Spleen (tissue), 11 donors: ENCODE measurements at regions not wholly inside any gene's neighbourhood (a gene's known extent, or its start where the extent isn't known, plus 50 kb on each side); places are given as distances from the start of the nearest gene placed in this dataset.

Experiments used
- DNase-seq: peaks from one replicate; pipeline ENCODE4 v3.0.0-alpha.2; 2020
- H3K27ac ChIP-seq, 8 donors: fragments of 200-600 bp; sonication (generic) in 7 of 8; 1 replicate in 4 of 8; 2 replicates in 4 of 8; pipeline versions ENCODE4 v1.5.0 to v1.8.0; 2016 to 2021; ENCODE audit warnings: inconsistent platforms in 4 of 8, mild to moderate bottlenecking in 4 of 8, moderate library complexity in 1 of 8
- H3K27me3 ChIP-seq, 7 donors: fragments of 200-600 bp; sonication (generic) in 6 of 7; replicated peaks in 1 of 7; 1 replicate in 4 of 7; 2 replicates in 3 of 7; pipeline versions ENCODE4 v1.5.0 to v1.8.0; 2016 to 2021; ENCODE audit warnings: inconsistent platforms in 3 of 7, mild to moderate bottlenecking in 1 of 7
- H3K36me3 ChIP-seq, 6 donors: fragments of 200-600 bp; sonication (generic) in 5 of 6; 1 replicate in 4 of 6; 2 replicates in 2 of 6; pipeline versions ENCODE4 v1.5.0 to v1.8.0; 2016 to 2021; ENCODE audit warnings: inconsistent platforms in 2 of 6
- H3K4me1 ChIP-seq, 6 donors: fragments of 200-600 bp; sonication (generic) in 5 of 6; 1 replicate in 3 of 6; 2 replicates in 3 of 6; pipeline versions ENCODE4 v1.5.0 to v1.8.0; 2016 to 2021; ENCODE audit warnings: inconsistent platforms in 3 of 6
- H3K4me3 ChIP-seq, 8 donors: fragments of 200-600 bp; sonication (generic) in 7 of 8; 1 replicate in 4 of 8; 2 replicates in 4 of 8; pipeline versions ENCODE4 v1.5.0 to v1.8.0; 2016 to 2021; ENCODE audit warnings: inconsistent platforms in 4 of 8, mild to moderate bottlenecking in 4 of 8, moderate library complexity in 2 of 8
- H3K9me3 ChIP-seq, 8 donors: fragments of 200-600 bp; sonication (generic) in 7 of 8; 1 replicate in 4 of 8; 2 replicates in 4 of 8; pipeline versions ENCODE4 v1.5.0 to v1.8.0; 2016 to 2021; ENCODE audit warnings: inconsistent platforms in 4 of 8
- POLR2A ChIP-seq, 3 donors: fragments of 450-650 bp; IDR thresholded peaks; one replicate each; pipeline ENCODE4 v1.5.1; 2017; ENCODE audit warnings: antibody characterized with exemption in 3 of 3, mild to moderate bottlenecking in 1 of 3
- POLR2AphosphoS5 ChIP-seq, 3 donors: sonication (generic); formaldehyde crosslinking; IDR thresholded peaks; one replicate each; pipeline ENCODE4 v1.5.1; 2017; ENCODE audit warnings: antibody characterized with exemption in 3 of 3
- WGBS, 5 donors: extraction: QIAGEN DNeasy Blood & Tissue Kit in 3 of 5; methylation state at CpG; one replicate each; pipeline versions ENCODE4 v1.1.5 to v1.1.7; 2013 to 2018; 5-methylcytosine and 5-hydroxymethylcytosine counted together
- intact Hi-C: fragments of 100-400 bp; cut with DNase I; formaldehyde crosslinking; loops from one replicate; pipeline ENCODE4 v1.15.0; 2023; ENCODE audit warnings: low total_unique reads
- TF ChIP-seq, protein P1 (sequence below), 11 experiments: fragments of 200-600 bp in 7 of 11; fragments of 450-650 bp in 4 of 11; sonication (generic) in 4 of 11; IDR thresholded peaks in 8 of 11; conservative IDR thresholded peaks in 3 of 11; 1 replicate in 7 of 11; 2 replicates in 4 of 11; pipeline versions ENCODE4 v1.4.0 to v1.8.0; 2016 to 2021; ENCODE audit warnings: antibody characterized with exemption in 11 of 11, inconsistent platforms in 4 of 11, mild to moderate bottlenecking in 1 of 11
- donor health status: healthy with polysubstance abuse.
- donor health status: DM: no; HTN: no; CAD: no; lungs with moderate emphysema.
- donor health status: DM: no; HTN: no; CAD: no.
- donor health status: Bipolar disorder and iron deficiency.
- donor health status: healthy.
- donor health status: DM: no; HTN: no; CAD: no.
- donor health status: DM: yes; HTN: yes; CAD: no.

DNA sequence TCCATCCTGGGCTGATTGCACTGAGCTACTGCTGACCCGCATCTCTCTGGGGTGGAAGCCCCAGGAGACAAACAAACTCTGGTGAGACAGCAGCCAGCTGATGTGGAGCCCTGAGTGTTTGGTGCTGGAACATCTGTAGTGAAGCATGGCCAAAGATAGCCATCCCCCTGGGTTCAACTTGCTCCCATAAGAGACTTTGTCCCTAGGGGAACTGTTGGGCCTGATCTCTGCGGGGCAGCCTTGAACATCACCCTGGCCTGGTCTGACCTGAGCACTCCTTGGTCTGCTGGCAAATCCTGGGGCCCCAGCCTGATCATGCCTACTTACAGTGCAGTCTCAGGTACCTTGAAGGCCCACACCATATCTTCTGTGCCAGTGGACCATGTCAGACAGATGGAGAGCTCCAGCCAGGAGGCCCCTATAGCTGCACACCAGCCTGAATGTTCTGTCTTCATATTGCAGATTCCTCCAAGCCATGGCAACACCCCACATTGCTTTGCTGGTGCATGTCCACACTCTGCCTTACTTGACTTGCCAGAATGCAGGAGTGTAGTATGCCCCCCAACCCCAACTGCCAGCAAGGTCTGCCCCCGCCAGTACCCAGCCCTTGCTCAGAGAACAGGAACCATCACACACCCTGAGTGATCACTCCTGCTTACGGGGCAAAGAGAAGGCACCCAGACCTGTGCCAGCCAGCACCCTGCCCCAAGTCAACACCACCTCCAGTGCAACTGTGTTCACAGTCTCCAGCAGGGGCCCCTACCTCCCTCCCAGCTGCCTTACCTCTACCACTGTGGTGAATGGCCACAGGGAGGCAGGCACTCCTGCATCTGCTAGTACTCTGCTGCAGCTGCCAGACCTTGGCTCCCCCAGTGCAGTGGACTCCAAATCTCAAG, 690.5 kb upstream of the NR5A2 start:
- no peaks in the 10 kb centered on the region for H3K4me1 ChIP-seq
- no peaks in the 10 kb centered on the region for H3K27me3 ChIP-seq
- no peak overlapping the region for H3K27ac ChIP-seq
- DNase-seq: peak; percentile 62
- H3K4me3 ChIP-seq: no peak overlapping the region
- TF ChIP-seq POLR2A (IDR thresholded peaks at IDR 0.05) (no peak), POLR2AphosphoS5 (IDR thresholded peaks at IDR 0.05) (no peak)
- TF ChIP-seq, protein P1, sequence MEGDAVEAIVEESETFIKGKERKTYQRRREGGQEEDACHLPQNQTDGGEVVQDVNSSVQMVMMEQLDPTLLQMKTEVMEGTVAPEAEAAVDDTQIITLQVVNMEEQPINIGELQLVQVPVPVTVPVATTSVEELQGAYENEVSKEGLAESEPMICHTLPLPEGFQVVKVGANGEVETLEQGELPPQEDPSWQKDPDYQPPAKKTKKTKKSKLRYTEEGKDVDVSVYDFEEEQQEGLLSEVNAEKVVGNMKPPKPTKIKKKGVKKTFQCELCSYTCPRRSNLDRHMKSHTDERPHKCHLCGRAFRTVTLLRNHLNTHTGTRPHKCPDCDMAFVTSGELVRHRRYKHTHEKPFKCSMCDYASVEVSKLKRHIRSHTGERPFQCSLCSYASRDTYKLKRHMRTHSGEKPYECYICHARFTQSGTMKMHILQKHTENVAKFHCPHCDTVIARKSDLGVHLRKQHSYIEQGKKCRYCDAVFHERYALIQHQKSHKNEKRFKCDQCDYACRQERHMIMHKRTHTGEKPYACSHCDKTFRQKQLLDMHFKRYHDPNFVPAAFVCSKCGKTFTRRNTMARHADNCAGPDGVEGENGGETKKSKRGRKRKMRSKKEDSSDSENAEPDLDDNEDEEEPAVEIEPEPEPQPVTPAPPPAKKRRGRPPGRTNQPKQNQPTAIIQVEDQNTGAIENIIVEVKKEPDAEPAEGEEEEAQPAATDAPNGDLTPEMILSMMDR (IDR thresholded peaks at IDR 0.05 in 8 of 11, conservative IDR thresholded peaks at IDR 0.05 in 3 of 11): no peak
- intact Hi-C loops: no loop called here
- 86 to 95% (median 90%) methylated on average over 3 to 4 of the region's 4 CpGs for WGBS, 5 donors
- H3K36me3 ChIP-seq: no peaks in the 10 kb centered on the region
- H3K9me3 ChIP-seq: no peaks in the 10 kb centered on the region

DNA sequence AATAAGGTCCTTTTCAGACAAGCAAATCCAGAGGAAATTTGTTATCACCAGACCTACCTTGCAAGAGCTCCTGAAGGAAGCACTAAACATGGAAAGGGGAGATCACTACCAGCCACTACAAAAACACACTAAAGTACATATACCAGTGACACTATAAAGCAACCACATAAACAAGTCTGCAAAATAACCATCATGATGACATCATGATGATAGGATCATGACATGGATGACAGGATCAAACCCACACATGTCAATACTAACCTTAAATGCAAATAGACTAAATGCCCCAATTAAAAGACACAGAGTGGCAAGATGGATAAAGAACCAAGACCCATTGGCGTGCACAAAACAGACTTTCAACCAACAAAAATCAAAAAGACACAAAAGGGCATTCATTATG, 688.8 kb upstream of the NR5A2 start:
- Histone ChIP-seq H3K4me1 (no peaks in the 10 kb centered on the region), H3K4me3 (no peak overlapping the region), H3K36me3 (no peaks in the 10 kb centered on the region), H3K9me3 (no peaks in the 10 kb centered on the region), H3K27me3 (no peaks in the 10 kb centered on the region), H3K27ac (no peak overlapping the region)
- no peak for DNase-seq
- intact Hi-C loops: no loop called here
- 82 to 97% (median 90%) methylated on average over 1 of the region's 1 CpG for WGBS, 5 donors
- no peak for TF ChIP-seq POLR2A (IDR thresholded peaks at IDR 0.05)
- TF ChIP-seq POLR2AphosphoS5 (IDR thresholded peaks at IDR 0.05): no peak
- TF ChIP-seq, protein P1 (IDR thresholded peaks at IDR 0.05 in 8 of 11, conservative IDR thresholded peaks at IDR 0.05 in 3 of 11): no peak

DNA sequence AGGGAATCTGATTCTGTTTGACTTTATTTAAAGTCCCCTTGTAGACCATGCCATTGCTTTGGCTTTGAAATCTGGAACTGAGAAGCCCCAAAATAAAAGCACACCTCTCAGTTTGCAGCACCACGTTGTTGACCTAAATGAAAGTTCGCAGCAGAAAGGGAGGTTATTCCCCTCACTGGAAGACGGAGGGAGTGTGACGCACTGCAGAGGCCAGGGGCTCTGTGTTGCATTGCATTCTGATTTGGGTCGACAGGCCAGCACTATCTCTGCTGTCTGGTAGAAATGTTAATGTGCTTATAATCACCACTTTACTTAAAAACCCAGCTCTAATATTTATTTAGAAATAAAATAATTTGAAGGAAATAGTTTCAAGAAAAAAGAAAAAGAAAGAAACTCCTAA, 675.2 kb upstream of the NR5A2 start:
- 68 to 87% (median 81%) methylated on average over 5 of the region's 5 CpGs for WGBS, 5 donors
- H3K27me3 ChIP-seq: no peaks in the 10 kb centered on the region
- DNase-seq: no peak
- no peaks in the 10 kb centered on the region for H3K36me3 ChIP-seq
- no peak overlapping the region for H3K27ac ChIP-seq
- intact Hi-C loops: no loop called here
- H3K4me3 ChIP-seq: no peak overlapping the region
- peaks cover 0 to 24% (median 9%) of the 10 kb centered on the region in 8 donors for H3K9me3 ChIP-seq
- H3K4me1 ChIP-seq: no peaks in the 10 kb centered on the region
- TF ChIP-seq POLR2A (IDR thresholded peaks at IDR 0.05) (no peak), POLR2AphosphoS5 (IDR thresholded peaks at IDR 0.05) (no peak)

DNA sequence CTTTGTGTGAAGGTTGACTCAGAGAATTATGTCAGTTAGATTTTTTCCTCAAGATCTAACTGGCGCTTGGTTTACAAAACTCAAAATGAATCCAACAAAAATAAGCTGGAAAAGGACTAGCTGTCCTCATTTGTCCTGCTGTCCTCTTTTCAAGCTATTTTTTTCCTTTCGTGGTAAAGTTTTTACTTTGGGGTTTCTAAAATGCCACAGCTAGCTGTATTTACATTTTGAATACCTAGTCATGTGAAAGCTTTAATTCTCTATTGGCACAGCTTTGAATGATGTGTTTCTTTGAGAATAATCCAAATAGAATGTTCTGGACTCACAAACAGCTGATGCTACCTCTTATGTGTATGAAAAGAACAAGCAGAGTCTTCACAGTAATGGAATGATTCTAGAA, 673.6 kb upstream of the NR5A2 start:
- no peak for TF ChIP-seq POLR2AphosphoS5 (IDR thresholded peaks at IDR 0.05)
- TF ChIP-seq POLR2A (IDR thresholded peaks at IDR 0.05): no peak
- TF ChIP-seq, protein P1 (IDR thresholded peaks at IDR 0.05 in 8 of 11, conservative IDR thresholded peaks at IDR 0.05 in 3 of 11): no peak
- Histone ChIP-seq H3K4me1 (no peaks in the 10 kb centered on the region), H3K27ac (no peak overlapping the region), H3K9me3 (peaks cover 0 to 22% (median 8%) of the 10 kb centered on the region in 8 donors), H3K4me3 (no peak overlapping the region), H3K27me3 (no peaks in the 10 kb centered on the region), H3K36me3 (no peaks in the 10 kb centered on the region)
- no peak for DNase-seq
- 84 to 91% (median 86%) methylated on average over 2 of the region's 2 CpGs for WGBS, 5 donors
- intact Hi-C loops: no loop called here
